ENCODE measurements at regions not wholly inside any gene's neighbourhood (a gene's known extent, or its start where the extent isn't known, plus 50 kb on each side); places are given as distances from the start of the nearest gene placed in this dataset.
A peak's percentile ranks its signal among the peaks of the same experiment; 100 is the strongest.

GRCh38 chr12:124504273-124505000 is 63.0 kb downstream of the NCOR2 start:
- ATAC-seq = no peak

- no peak for ATAC-seq
Observed at GRCh38 chr12:124503305-124503704, 64.1 kb downstream of the NCOR2 start.

- ATAC-seq = no peak
Observed at GRCh38 chr12:124502379-124502778, 65.0 kb downstream of the NCOR2 start.

- no peak for ATAC-seq
Observed at GRCh38 chr12:124501827-124502226, 65.6 kb downstream of the NCOR2 start.

- no peak for ATAC-seq
Observed at GRCh38 chr12:124501112-124501561, 66.3 kb downstream of the NCOR2 start.

GRCh38 chr12:124499898-124500244 is 67.5 kb downstream of the NCOR2 start:
- ATAC-seq = no peak

GRCh38 chr12:124499190-124499753 is 68.1 kb downstream of the NCOR2 start:
- no peak for ATAC-seq

GRCh38 chr12:124498275-124499189 is 68.9 kb downstream of the NCOR2 start:
- ATAC-seq = no peak

GRCh38 chr12:124497658-124498057 is 69.8 kb downstream of the NCOR2 start:
- peak; percentile 61 for ATAC-seq

- no peak for ATAC-seq
Observed at GRCh38 chr12:124497039-124497438, 70.4 kb downstream of the NCOR2 start.

- no peak for ATAC-seq
Observed at GRCh38 chr12:124496584-124496983, 70.8 kb downstream of the NCOR2 start.

- ATAC-seq = no peak
Observed at GRCh38 chr12:124495194-124495983, 72.0 kb downstream of the NCOR2 start.

- ATAC-seq = no peak
Observed at GRCh38 chr12:124494751-124495129, 72.7 kb downstream of the NCOR2 start.

- ATAC-seq = peak; percentile 26
Observed at GRCh38 chr12:124493809-124494750, 73.3 kb downstream of the NCOR2 start.

GRCh38 chr12:124492879-124493808 is 74.3 kb downstream of the NCOR2 start:
- no peak for ATAC-seq

GRCh38 chr12:124491856-124492420 is 75.5 kb downstream of the NCOR2 start:
- ATAC-seq = no peak

- ATAC-seq = no peak
Observed at GRCh38 chr12:124491310-124491709, 76.1 kb downstream of the NCOR2 start.

GRCh38 chr12:124490584-124491305 is 76.7 kb downstream of the NCOR2 start:
- ATAC-seq = no peak

GRCh38 chr12:124489915-124490583 is 77.4 kb downstream of the NCOR2 start:
- no peak for ATAC-seq

Measured in esophagus mucosa (tissue), 1 donor.